ENCODE measurements at regions not wholly inside any gene's neighbourhood (a gene's known extent, or its start where the extent isn't known, plus 50 kb on each side); places are given as distances from the start of the nearest gene placed in this dataset.

DNA sequence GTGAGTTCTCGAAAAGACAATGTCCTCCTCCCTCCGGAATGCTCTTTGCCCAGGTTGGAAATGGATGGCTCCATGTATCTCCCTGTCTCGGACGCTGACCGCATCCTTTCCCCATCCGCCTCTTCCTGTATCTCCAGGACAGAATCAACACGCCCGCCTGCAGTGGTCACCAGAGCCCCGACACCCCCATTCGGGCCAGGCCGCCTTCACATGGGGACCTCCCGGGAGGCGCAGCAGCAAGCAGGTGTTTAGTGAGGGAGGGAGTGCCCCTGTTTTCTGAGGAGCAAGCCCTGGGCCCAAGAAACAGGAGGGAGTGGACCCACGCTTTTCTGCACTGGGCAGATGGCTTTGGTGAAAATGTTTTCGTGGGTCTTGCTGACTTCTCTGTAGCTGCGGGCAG lies 83.5 kb upstream of the TTC34 start:
- no peaks in the 10 kb centered on the region for H3K79me2 ChIP-seq (ENCODE audit: control insufficient read depth, insufficient read depth, low read length)
- 95% methylated on average over 13 of the region's 16 CpGs for WGBS (ENCODE audit: insufficient coverage)

DNA sequence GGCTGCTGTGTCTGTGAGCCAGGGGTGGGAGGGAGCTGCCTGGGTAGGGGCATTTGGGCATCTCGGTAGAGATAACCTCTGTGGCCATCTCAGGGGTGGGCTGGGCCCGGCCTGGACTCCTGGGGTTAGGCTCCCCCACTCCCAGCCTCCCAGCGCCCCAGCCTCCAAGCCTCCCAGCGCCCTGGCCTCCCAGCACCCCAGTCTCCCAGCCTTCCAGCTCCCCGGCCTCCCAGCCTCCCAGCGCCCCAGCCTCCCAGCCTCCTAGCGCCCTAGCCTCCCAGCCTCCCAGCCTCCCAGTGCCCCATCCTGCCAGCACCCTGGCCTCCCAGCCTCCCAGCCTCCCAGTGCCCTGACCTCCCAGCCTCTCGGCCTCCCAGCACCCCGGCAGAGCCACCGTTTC lies 85.1 kb upstream of the TTC34 start:
- Histone ChIP-seq H3K27ac (ENCODE audit: low read length in 2 of 2) (no peak overlapping the region), H3K36me3 (replicated peaks in 1 of 2; ENCODE audit: control extremely low read depth in 1 of 2, control insufficient read depth in 1 of 2, extremely low read depth in 1 of 2, insufficient read depth in 2 of 2, low read length in 1 of 2) (no peaks in the 10 kb centered on the region), H3K9me3 (ENCODE audit: control extremely low read depth in 1 of 3, control insufficient read depth in 2 of 3, insufficient read depth in 1 of 3, low read length in 2 of 3) (peaks cover 0 to 4% (median 0%) of the 10 kb centered on the region in 3 donors), H3K9ac (ENCODE audit: low read length) (no peak overlapping the region), H3K4me3 (ENCODE audit: control extremely low read depth in 1 of 5, extremely low read depth in 1 of 5, insufficient read depth in 1 of 5, low read depth in 2 of 5, low read length in 4 of 5) (no peak overlapping the region), H4K20me1 (ENCODE audit: control insufficient read depth, insufficient read depth, low read length, poor library complexity, severe bottlenecking) (no peaks in the 10 kb centered on the region), H3K27me3 (replicated peaks in 1 of 4; ENCODE audit: control extremely low read depth in 1 of 4, control insufficient read depth in 3 of 4, insufficient read depth in 4 of 4, low read length in 3 of 4) (peaks cover 0 to 3% (median 0%) of the 10 kb centered on the region in 4 experiments), H3K4me2 (replicated peaks; ENCODE audit: low read depth, low read length, poor library complexity, severe bottlenecking) (no peak overlapping the region), H3K4me1 (ENCODE audit: control insufficient read depth in 2 of 2, insufficient read depth in 2 of 2, low read length in 2 of 2) (no peaks in the 10 kb centered on the region), H2AFZ (ENCODE audit: insufficient read depth, low read depth, low read length, poor library complexity, severe bottlenecking) (no peak overlapping the region), H3K79me2 (ENCODE audit: control insufficient read depth, insufficient read depth, low read length) (no peaks in the 10 kb centered on the region)
- H3K27me3 Mint-ChIP-seq: peaks cover 11% of the 10 kb centered on the region
- no peak overlapping the region for H3K4me3 Mint-ChIP-seq
- ATAC-seq (ENCODE audit: low read depth): no peak
- H3K27ac Mint-ChIP-seq: no peak overlapping the region
- ChIA-PET CTCF (no interaction called here), POLR2A (no interaction called here)
- no peaks in the 10 kb centered on the region for H3K4me1 Mint-ChIP-seq
- DNase-seq: no peak
- TF ChIP-seq, protein P1, sequence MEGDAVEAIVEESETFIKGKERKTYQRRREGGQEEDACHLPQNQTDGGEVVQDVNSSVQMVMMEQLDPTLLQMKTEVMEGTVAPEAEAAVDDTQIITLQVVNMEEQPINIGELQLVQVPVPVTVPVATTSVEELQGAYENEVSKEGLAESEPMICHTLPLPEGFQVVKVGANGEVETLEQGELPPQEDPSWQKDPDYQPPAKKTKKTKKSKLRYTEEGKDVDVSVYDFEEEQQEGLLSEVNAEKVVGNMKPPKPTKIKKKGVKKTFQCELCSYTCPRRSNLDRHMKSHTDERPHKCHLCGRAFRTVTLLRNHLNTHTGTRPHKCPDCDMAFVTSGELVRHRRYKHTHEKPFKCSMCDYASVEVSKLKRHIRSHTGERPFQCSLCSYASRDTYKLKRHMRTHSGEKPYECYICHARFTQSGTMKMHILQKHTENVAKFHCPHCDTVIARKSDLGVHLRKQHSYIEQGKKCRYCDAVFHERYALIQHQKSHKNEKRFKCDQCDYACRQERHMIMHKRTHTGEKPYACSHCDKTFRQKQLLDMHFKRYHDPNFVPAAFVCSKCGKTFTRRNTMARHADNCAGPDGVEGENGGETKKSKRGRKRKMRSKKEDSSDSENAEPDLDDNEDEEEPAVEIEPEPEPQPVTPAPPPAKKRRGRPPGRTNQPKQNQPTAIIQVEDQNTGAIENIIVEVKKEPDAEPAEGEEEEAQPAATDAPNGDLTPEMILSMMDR (IDR thresholded peaks at IDR 0.05): no peak
- TF ChIP-seq EZH2 (IDR thresholded peaks at IDR 0.05; ENCODE audit: borderline replicate concordance, insufficient read depth, low read depth, low read length, poor library complexity, severe bottlenecking): no peak
- intact Hi-C loops (cut with micrococcal nuclease): no loop called here
- WGBS (ENCODE audit: insufficient coverage): 89% methylated on average over 9 of the region's 10 CpGs
- no peaks in the 10 kb centered on the region for H3K9me3 Mint-ChIP-seq (ENCODE audit: insufficient read depth)

More for the DNA sequence above, 83.5 kb upstream of the TTC34 start:
- no peak overlapping the region for H2AFZ ChIP-seq (ENCODE audit: insufficient read depth, low read depth, low read length, poor library complexity, severe bottlenecking)
- ATAC-seq (ENCODE audit: low read depth) (no peak), DNase-seq (no peak)
- H3K4me1 ChIP-seq (ENCODE audit: control insufficient read depth in 2 of 2, insufficient read depth in 2 of 2, low read length in 2 of 2): no peaks in the 10 kb centered on the region
- peaks cover 0 to 4% (median 0%) of the 10 kb centered on the region in 3 donors for H3K9me3 ChIP-seq (ENCODE audit: control extremely low read depth in 1 of 3, control insufficient read depth in 2 of 3, insufficient read depth in 1 of 3, low read length in 2 of 3)
- TF ChIP-seq, protein P1 (IDR thresholded peaks at IDR 0.05): no peak
- no peak for TF ChIP-seq EZH2 (IDR thresholded peaks at IDR 0.05; ENCODE audit: borderline replicate concordance, insufficient read depth, low read depth, low read length, poor library complexity, severe bottlenecking)
- no peak overlapping the region for H3K4me3 ChIP-seq (ENCODE audit: control extremely low read depth in 1 of 5, extremely low read depth in 1 of 5, insufficient read depth in 1 of 5, low read depth in 2 of 5, low read length in 4 of 5)
- no peak overlapping the region for H3K27ac Mint-ChIP-seq
- H3K4me3 Mint-ChIP-seq: no peak overlapping the region
- no peaks in the 10 kb centered on the region for H4K20me1 ChIP-seq (ENCODE audit: control insufficient read depth, insufficient read depth, low read length, poor library complexity, severe bottlenecking)
- no peak overlapping the region for H3K9ac ChIP-seq (ENCODE audit: low read length)
- H3K27me3 Mint-ChIP-seq: peaks cover 7% of the 10 kb centered on the region
- H3K27me3 ChIP-seq (replicated peaks in 1 of 4; ENCODE audit: control extremely low read depth in 1 of 4, control insufficient read depth in 3 of 4, insufficient read depth in 4 of 4, low read length in 3 of 4): peaks cover 0 to 3% (median 0%) of the 10 kb centered on the region in 4 experiments
- intact Hi-C loops (cut with micrococcal nuclease): no loop called here
- no peaks in the 10 kb centered on the region for H3K36me3 ChIP-seq (replicated peaks in 1 of 2; ENCODE audit: control extremely low read depth in 1 of 2, control insufficient read depth in 1 of 2, extremely low read depth in 1 of 2, insufficient read depth in 2 of 2, low read length in 1 of 2)
- no peak overlapping the region for H3K27ac ChIP-seq (ENCODE audit: low read length in 2 of 2)
- H3K9me3 Mint-ChIP-seq (ENCODE audit: insufficient read depth): no peaks in the 10 kb centered on the region
- no peaks in the 10 kb centered on the region for H3K4me1 Mint-ChIP-seq
- H3K4me2 ChIP-seq (replicated peaks; ENCODE audit: low read depth, low read length, poor library complexity, severe bottlenecking): no peak overlapping the region
- CTCF ChIA-PET: no interaction called here
- POLR2A ChIA-PET: no interaction called here
